BLaER1 (cell line): ENCODE measurements at regions not wholly inside any gene's neighbourhood (a gene's known extent, or its start where the extent isn't known, plus 50 kb on each side); places are given as distances from the start of the nearest gene placed in this dataset.
"Not testable (repeated sequence)": the region's sequence is repeated elsewhere in the genome, so short reads cannot be mapped to it uniquely, and the experiment has no call there.

ENCODE experiments used
- H3K27ac ChIP-seq: shearing (Covaris generic); formaldehyde crosslinking; 2 replicates; pipeline ENCODE4 v1.8.1; 2022
- H3K27me3 ChIP-seq: shearing (Covaris generic); formaldehyde crosslinking; 2 replicates; pipeline ENCODE4 v1.8.1; 2022
- H3K36me3 ChIP-seq: shearing (Covaris generic); formaldehyde crosslinking; 2 replicates; pipeline ENCODE4 v1.8.1; 2022
- H3K4me1 ChIP-seq: shearing (Covaris generic); formaldehyde crosslinking; 2 replicates; pipeline ENCODE4 v1.8.1; 2022
- H3K4me2 ChIP-seq: shearing (Covaris generic); formaldehyde crosslinking; 2 replicates; pipeline ENCODE4 v1.8.1; 2022
- H3K4me3 ChIP-seq: shearing (Covaris generic); formaldehyde crosslinking; 2 replicates; pipeline ENCODE4 v1.8.1; 2022
- H3K9ac ChIP-seq: shearing (Covaris generic); formaldehyde crosslinking; 2 replicates; pipeline ENCODE4 v1.8.1; 2022
- H3K9me3 ChIP-seq: shearing (Covaris generic); formaldehyde crosslinking; 2 replicates; pipeline ENCODE4 v1.8.1; 2022
- H4K20me1 ChIP-seq: shearing (Covaris generic); formaldehyde crosslinking; 2 replicates; pipeline ENCODE4 v1.8.1; 2022
- Cebpa-rat ChIP-seq: shearing (Covaris generic); IDR thresholded peaks from 2 replicates; pipeline ENCODE4 v1.8.1; 2022

GRCh38 chr18:78429127-78430108 lies 550.2 kb upstream of the SALL3 start:
- Histone ChIP-seq H3K9me3 (0 out of 2 replicates have a peak, but pooled peaks cover 6% of the 10 kb centered on the region), H3K9ac (no peak overlapping the region), H3K4me1 (no peaks in the 10 kb centered on the region), H3K4me2 (no peak overlapping the region), H3K27me3 (no peaks in the 10 kb centered on the region), H3K4me3 (no peak overlapping the region), H3K27ac (no peak overlapping the region), H3K36me3 (no peaks in the 10 kb centered on the region), H4K20me1 (no peaks in the 10 kb centered on the region)
- no peak for TF ChIP-seq Cebpa-rat

- H3K4me3 ChIP-seq = no peak overlapping the region
- H3K9me3 ChIP-seq = 0 out of 2 replicates have a peak, but pooled peaks cover 6% of the 10 kb centered on the region
- H3K4me1 ChIP-seq = no peaks in the 10 kb centered on the region
- no peak overlapping the region for H3K27ac ChIP-seq
- no peak overlapping the region for H3K9ac ChIP-seq
- H4K20me1 ChIP-seq = no peaks in the 10 kb centered on the region
- TF ChIP-seq Cebpa-rat = no peak
- no peak overlapping the region for H3K4me2 ChIP-seq
- H3K27me3 ChIP-seq = no peaks in the 10 kb centered on the region
- H3K36me3 ChIP-seq = no peaks in the 10 kb centered on the region
Observed at GRCh38 chr18:78430131-78430758, 549.4 kb upstream of the SALL3 start.

DNA sequence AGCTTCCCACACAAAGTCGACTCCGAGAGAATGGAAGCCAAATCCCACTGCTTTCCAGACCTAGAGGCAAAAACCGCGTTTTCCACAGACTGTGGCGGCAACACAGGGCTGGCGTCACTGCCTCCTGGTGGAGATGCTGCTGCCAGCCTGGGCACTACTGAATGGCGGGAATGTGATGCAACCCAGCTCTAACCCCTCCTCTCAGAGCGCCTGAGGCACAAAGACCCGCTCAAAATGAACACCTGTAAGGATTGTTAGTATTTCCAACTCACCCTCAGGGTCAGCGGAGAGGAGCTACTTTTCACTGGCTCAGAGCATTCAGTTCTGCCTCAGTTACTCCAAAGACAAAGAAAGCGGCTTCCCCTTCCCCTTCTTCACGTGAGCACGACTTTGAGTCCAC lies 548.0 kb upstream of the SALL3 start:
- no peak overlapping the region for H3K4me3 ChIP-seq
- no peaks in the 10 kb centered on the region for H3K36me3 ChIP-seq
- H4K20me1 ChIP-seq = no peaks in the 10 kb centered on the region
- H3K9me3 ChIP-seq = 0 out of 2 replicates have a peak, but pooled peaks cover 6% of the 10 kb centered on the region
- no peak overlapping the region for H3K4me2 ChIP-seq
- no peak overlapping the region for H3K9ac ChIP-seq
- no peaks in the 10 kb centered on the region for H3K4me1 ChIP-seq
- no peaks in the 10 kb centered on the region for H3K27me3 ChIP-seq
- no peak for TF ChIP-seq Cebpa-rat
- no peak overlapping the region for H3K27ac ChIP-seq

DNA sequence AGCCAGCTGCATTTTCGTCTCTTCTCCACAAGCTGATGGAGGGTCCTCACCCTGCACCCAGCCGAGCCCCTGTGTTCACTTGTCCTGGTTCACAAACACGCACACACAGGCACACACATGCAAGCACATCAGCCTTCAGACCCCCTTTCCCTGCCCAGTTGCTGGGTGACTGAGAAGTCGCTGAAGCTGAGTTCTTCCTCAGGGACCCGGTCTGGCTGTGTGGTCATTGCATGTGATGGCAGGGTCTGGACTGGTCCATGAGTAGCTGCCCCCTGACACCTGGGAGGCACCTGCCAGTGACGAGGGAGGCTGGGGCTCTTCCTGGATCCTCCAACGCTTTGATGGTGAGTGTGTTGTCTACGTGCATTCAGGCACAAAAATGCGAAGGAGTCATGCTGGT lies 546.1 kb upstream of the SALL3 start:
- Histone ChIP-seq H3K27ac (no peak overlapping the region), H3K4me2 (no peak overlapping the region), H3K4me3 (no peak overlapping the region), H3K27me3 (no peaks in the 10 kb centered on the region), H3K36me3 (no peaks in the 10 kb centered on the region), H3K9me3 (0 out of 2 replicates have a peak, but pooled peaks cover 6% of the 10 kb centered on the region), H3K4me1 (no peaks in the 10 kb centered on the region), H3K9ac (no peak overlapping the region), H4K20me1 (no peaks in the 10 kb centered on the region)
- no peak for TF ChIP-seq Cebpa-rat

GRCh38 chr18:78436110-78436509 lies 543.5 kb upstream of the SALL3 start:
- TF ChIP-seq Cebpa-rat = no peak
- no peaks in the 10 kb centered on the region for H3K27me3 ChIP-seq
- H3K36me3 ChIP-seq = no peaks in the 10 kb centered on the region
- H3K9ac ChIP-seq = no peak overlapping the region
- H4K20me1 ChIP-seq = no peaks in the 10 kb centered on the region
- H3K4me2 ChIP-seq = no peak overlapping the region
- H3K4me3 ChIP-seq = no peak overlapping the region
- no peak overlapping the region for H3K27ac ChIP-seq
- H3K9me3 ChIP-seq = 0 out of 2 replicates have a peak, but pooled peaks cover 6% of the 10 kb centered on the region
- H3K4me1 ChIP-seq = no peaks in the 10 kb centered on the region

DNA sequence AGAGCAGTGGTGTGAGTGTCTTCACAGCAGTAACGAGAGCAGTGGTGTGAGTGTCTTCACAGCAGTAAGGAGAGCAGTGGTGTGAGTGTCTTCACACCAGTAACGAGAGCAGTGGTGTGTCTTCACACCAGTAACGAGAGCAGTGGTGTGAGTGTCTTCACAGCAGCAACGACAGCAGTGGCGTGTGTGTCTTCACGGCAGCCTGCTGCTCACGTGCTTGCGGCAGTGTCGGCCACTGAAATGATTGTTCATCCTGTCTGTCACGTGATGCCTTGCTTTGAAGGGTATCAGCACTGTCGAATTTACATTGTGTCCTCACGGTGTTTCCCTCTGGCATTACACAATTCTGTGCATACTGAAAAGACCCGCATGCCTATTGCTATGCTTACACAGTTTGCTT lies 541.4 kb upstream of the SALL3 start:
- not testable (repeated sequence) for H3K4me1 ChIP-seq, H3K27ac ChIP-seq, H3K9ac ChIP-seq, H3K4me3 ChIP-seq, H3K36me3 ChIP-seq, H3K9me3 ChIP-seq, H3K4me2 ChIP-seq, H4K20me1 ChIP-seq, H3K27me3 ChIP-seq

DNA sequence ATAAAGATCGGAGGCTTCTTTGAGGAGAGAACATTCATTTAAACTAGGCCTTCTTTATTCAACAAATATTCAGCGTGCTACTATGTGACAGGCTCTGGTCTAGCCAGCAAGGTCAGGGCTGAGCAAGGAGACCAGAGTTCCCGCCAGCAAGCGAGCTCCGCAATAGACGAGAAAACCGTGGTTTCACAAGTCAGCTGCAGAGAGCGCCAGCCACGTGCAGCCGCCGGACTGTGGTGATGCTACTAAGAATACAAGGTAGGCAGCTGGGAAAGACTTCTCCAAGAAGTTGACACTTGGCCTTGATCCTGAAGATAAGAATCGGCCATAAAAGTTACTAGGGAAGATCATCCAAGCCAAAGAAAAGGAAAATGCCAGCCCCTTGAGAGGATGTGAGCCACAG lies 533.7 kb upstream of the SALL3 start:
- Histone ChIP-seq H3K4me1 (no peaks in the 10 kb centered on the region), H3K27ac (no peak overlapping the region), H4K20me1 (no peaks in the 10 kb centered on the region), H3K9me3 (no peaks in the 10 kb centered on the region), H3K4me3 (no peak overlapping the region), H3K9ac (no peak overlapping the region), H3K4me2 (no peak overlapping the region), H3K27me3 (no peaks in the 10 kb centered on the region), H3K36me3 (no peaks in the 10 kb centered on the region)
- no peak for TF ChIP-seq Cebpa-rat

- H4K20me1 ChIP-seq = no peaks in the 10 kb centered on the region
- H3K36me3 ChIP-seq = no peaks in the 10 kb centered on the region
- no peaks in the 10 kb centered on the region for H3K4me1 ChIP-seq
- no peak overlapping the region for H3K4me3 ChIP-seq
- no peak overlapping the region for H3K9ac ChIP-seq
- no peaks in the 10 kb centered on the region for H3K9me3 ChIP-seq
- TF ChIP-seq Cebpa-rat = no peak
- no peak overlapping the region for H3K4me2 ChIP-seq
- no peaks in the 10 kb centered on the region for H3K27me3 ChIP-seq
- H3K27ac ChIP-seq = no peak overlapping the region
Observed at GRCh38 chr18:78447211-78447610, 532.4 kb upstream of the SALL3 start.

DNA sequence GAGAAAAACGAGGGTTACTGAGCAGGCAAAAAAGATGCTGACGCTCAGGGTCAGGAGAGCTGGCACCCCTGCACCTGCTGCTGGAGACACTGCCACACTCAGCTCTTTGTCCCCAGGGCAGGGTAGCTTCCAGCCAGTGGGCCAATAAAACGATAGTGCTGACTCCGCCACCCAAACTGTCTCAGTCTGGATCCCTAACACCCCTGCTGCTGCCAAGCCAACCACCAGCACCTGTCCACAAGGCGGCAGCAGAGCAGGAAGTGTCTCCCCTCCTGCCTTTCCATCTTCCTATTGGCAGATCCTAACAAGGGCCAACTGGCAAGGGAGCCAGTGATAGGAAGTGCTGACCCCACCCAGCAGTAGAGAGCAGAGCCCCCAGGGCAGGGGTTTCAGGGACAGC lies 531.5 kb upstream of the SALL3 start:
- Histone ChIP-seq H3K9me3 (no peaks in the 10 kb centered on the region), H3K4me1 (no peaks in the 10 kb centered on the region), H3K9ac (no peak overlapping the region), H3K4me3 (no peak overlapping the region), H3K36me3 (no peaks in the 10 kb centered on the region), H4K20me1 (no peaks in the 10 kb centered on the region), H3K27ac (no peak overlapping the region), H3K27me3 (no peaks in the 10 kb centered on the region), H3K4me2 (no peak overlapping the region)
- no peak for TF ChIP-seq Cebpa-rat

- Histone ChIP-seq H3K27ac (no peak overlapping the region), H3K4me3 (no peak overlapping the region), H3K9me3 (no peaks in the 10 kb centered on the region), H3K4me1 (no peaks in the 10 kb centered on the region), H3K9ac (no peak overlapping the region), H4K20me1 (no peaks in the 10 kb centered on the region), H3K27me3 (no peaks in the 10 kb centered on the region), H3K4me2 (no peak overlapping the region), H3K36me3 (no peaks in the 10 kb centered on the region)
- no peak for TF ChIP-seq Cebpa-rat
Observed at GRCh38 chr18:78448591-78448990, 531.0 kb upstream of the SALL3 start.
